Renal pelvis (tissue), 1 donor: ENCODE measurements at regions not wholly inside any gene's neighbourhood (a gene's known extent, or its start where the extent isn't known, plus 50 kb on each side); places are given as distances from the start of the nearest gene placed in this dataset.
"Not testable (repeated sequence)": the region's sequence is repeated elsewhere in the genome, so short reads cannot be mapped to it uniquely, and the experiment has no call there.

ENCODE experiments used
- DNase-seq: peaks from one replicate; pipeline ENCODE4 v3.0.0-alpha.2; 2013

DNA sequence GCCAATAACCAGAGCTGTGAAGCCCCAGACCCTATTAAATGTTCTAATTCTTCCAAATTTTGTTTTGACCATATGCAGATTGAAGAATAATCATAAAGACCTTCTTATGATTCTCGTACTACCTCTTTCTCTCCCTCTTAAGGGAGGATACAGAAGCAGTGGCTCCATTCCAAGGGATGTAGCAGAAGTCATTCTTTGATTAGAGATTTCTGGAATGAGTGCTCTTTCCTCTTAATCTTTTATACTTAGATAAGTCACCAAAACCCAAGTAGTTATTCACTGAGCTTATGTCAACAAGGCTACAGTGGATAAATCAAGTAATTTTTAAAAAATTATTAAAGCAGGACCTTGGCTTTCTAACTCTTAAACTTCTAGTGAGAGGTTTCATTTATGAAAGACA, 266.0 kb upstream of the STXBP5 start:
- no peak for DNase-seq

GRCh38 chr6:146939456-146939855, 264.8 kb upstream of the STXBP5 start:
- not testable (repeated sequence) for DNase-seq

GRCh38 chr6:146943664-146944063, 260.6 kb upstream of the STXBP5 start:
- no peak for DNase-seq

DNA sequence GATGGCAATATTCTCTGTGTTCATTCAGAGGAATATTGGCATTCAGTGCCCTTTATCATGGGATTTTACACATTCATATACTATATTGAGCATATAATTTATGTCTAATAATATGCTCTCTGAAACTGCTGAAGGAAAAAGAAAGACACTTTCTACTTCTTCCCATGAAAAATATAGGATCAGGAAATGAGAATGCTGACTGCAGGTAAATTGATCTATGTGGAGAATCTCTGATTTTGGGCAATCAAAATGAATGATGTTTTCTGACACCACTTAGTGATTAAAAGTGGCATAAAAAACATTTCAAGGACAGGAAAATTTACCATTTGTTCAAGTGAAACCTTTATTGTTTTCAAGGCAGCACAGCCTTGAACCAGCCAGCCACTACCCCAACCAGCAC, 260.1 kb upstream of the STXBP5 start:
- no peak for DNase-seq

DNA sequence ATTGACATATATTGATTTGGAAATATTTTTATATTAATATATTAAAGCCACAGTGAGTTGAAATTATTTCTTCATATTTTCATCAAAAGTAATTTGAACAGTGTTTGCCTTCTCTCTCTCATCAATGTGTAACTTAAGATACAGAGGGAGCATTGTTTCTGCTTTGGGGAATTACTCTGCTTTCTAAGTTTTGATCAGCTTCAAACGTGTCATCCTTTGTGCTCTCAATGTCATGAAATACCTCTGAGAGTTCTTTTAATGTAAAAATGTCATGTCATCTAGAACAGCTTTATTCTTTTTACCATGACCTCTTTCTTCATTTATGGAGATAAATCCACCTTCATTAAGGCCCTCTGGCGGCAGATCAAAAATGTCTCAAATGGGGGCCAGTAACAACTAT, 259.4 kb upstream of the STXBP5 start:
- no peak for DNase-seq

- DNase-seq, result no peak
Measured at GRCh38 chr6:146946559-146946958, 257.7 kb upstream of the STXBP5 start.

GRCh38 chr6:146948790-146949342, 255.4 kb upstream of the STXBP5 start:
- no peak for DNase-seq

- DNase-seq, result no peak
Measured at GRCh38 chr6:146949425-146949824, 254.8 kb upstream of the STXBP5 start.

- no peak for DNase-seq
Measured at GRCh38 chr6:146950351-146950835, 253.8 kb upstream of the STXBP5 start.

GRCh38 chr6:146955570-146955969, 248.6 kb upstream of the STXBP5 start:
- no peak for DNase-seq

GRCh38 chr6:146957181-146958093, 246.8 kb upstream of the STXBP5 start:
- DNase-seq, result no peak

DNA sequence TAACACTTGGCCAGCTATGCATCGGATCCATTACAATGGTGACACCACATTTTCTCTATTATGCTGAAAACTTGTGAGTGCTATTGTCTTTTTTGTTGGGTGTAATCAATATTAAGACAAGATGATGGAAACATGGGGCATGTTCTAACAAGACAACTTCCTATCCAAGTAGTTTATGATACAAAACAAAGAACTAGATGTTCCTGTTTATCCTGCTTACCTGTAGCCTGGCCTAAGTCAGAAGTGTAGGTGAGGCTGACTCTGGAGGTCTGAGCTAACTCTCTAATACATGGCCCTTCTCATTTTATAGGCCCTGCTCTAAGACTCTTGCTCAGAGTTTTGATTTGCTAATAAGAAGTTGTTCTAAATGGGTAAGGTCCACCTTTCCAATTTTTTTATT, 242.4 kb upstream of the STXBP5 start:
- DNase-seq, result no peak

GRCh38 chr6:146962329-146962728, 241.9 kb upstream of the STXBP5 start:
- peak; percentile 19 for DNase-seq

GRCh38 chr6:146965110-146965689, 239.0 kb upstream of the STXBP5 start:
- DNase-seq, result no peak

- peak; percentile 30 for DNase-seq
Measured at GRCh38 chr6:146968041-146968760, 236.0 kb upstream of the STXBP5 start.

- no peak for DNase-seq
Measured at GRCh38 chr6:146972546-146972945, 231.7 kb upstream of the STXBP5 start.

DNA sequence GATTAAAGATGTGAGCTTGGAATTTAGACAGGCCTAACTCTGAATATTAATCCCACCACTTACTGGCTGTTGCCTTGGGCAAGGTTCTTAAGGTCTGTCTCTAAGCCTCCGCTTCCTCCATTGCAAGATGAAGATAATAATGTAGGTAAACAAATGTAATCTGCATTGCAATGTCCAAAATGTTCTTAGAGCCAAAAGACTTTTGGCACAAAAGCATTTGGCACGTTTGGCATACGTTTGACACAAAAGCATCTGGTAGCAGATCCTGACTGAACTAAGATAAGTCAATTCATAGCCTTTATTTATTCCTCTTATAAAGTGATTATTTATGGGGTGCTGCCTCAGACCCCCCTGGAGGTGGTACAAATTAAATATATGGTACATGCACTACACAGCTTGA, 229.9 kb upstream of the STXBP5 start:
- no peak for DNase-seq

DNA sequence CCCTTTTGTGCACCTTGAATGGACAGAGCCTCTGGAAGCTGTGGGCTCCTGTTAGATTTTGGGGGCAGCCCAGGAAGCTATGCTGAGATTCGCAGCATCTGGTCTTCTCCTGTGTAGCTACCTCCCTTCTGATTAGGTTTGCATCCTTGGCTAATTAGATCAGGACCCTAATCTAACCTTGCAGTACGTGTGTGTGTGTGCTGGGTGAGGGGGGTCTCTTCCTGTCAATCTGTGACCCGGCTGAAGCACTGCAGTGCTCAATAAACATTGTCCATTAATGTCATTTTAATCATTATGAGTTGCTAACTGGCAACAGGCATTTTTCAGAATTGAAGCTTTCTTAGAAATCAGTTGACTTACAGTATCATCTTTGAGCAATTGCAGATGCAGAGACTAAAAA, 229.1 kb upstream of the STXBP5 start:
- DNase-seq, result no peak

DNA sequence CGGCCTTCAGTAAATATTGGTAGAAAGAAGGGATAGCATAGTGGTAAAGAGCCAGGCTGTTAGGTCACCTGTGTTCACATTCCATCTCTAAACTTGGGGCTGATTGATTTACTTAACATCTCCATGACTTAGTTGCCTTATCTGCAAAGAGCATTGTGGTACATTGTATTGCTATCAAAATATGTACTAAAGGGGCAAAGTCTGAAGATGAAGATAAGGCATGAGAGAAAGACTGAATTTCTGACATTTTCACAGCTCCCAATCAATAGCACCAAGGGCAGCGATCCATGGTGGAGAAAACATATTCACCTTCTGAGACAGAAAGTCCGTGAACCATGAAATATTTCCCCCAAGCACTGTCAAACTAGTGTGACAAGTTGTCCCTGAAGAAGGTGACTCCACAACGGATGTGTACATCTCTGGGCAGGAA, 223.3 kb upstream of the STXBP5 start:
- DNase-seq, result no peak

DNA sequence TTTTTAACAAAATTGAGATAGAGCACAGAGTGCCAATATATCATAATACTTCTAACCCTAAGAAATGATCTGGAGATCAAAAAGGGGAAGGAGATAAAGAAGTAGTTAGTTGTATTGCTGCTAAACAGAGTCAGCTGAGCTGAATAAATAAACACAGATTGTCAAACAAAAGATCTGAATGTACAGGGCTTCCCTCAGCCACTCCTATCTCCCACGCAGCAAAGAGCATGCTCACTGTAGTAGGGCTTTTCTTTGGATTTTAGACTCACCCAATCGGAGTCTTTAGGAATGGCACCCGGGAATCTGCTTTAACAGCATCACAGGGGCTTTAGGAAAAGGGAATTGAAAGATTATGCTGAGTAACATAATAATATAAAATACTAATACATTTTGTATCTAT, 222.2 kb upstream of the STXBP5 start:
- DNase-seq, result no peak

- no peak for DNase-seq
Measured at GRCh38 chr6:146984251-146984924, 219.8 kb upstream of the STXBP5 start.

GRCh38 chr6:146985111-146985510, 219.1 kb upstream of the STXBP5 start:
- no peak for DNase-seq
